K562 (cell line): ENCODE measurements at regions not wholly inside any gene's neighbourhood (a gene's known extent, or its start where the extent isn't known, plus 50 kb on each side); places are given as distances from the start of the nearest gene placed in this dataset.

Experiments used
- ATAC-seq: fragments of 200-7000 bp; cut with Tn5 transposase; 3 replicates; pipeline ENCODE4 v1.9.1; 2020; ENCODE audit warnings: moderate library complexity
- BruUV-seq: library from RNA; stranded (reverse); fragments of 400-500 nt; replicated peaks from 2 replicates; lab custom pipeline; 2021; lab: Mats Ljungman, UMichigan
- CTCF ChIA-PET: fragments of 300-600 bp; formaldehyde crosslinking; extraction: SDS; loops from one replicate; lab custom pipeline; 2021; ENCODE audit warnings: low intra/inter-chr PET ratio; lab: Yijun Ruan, JAX
- POLR2A ChIA-PET: fragments of 300-600, 350-650 bp; sonication (Branson Sonifier 250); formaldehyde crosslinking; extraction: SDS; loops from one replicate; lab custom pipeline; 2021; ENCODE audit warnings: antibody characterized with exemption, inconsistent platforms; lab: Yijun Ruan, JAX
- DNase-seq, 4 experiments: peaks; one replicate each; pipeline versions ENCODE4 v3.0.0 to v3.0.0-alpha.2; 2011 to 2018; ENCODE audit warnings: low spot score in 3 of 4, mixed read lengths in 3 of 4; ENCODE audit errors: extremely low read depth in 1 of 4
- FAIRE-seq: peaks from 2 replicates; lab custom pipeline; 2011; peaks lifted over from hg19 to GRCh38; lab: Jason Lieb, UNC
- H2AFZ ChIP-seq: 2 replicates; pipeline ENCODE4 v1.6.0; 2011; ENCODE audit warnings: low read depth, low read length, control low read depth, inconsistent platforms
- H3K27ac ChIP-seq: fragments of 200-600 bp; 3 replicates; pipeline ENCODE4 v1.8.0; 2011; ENCODE audit warnings: low read depth, mild to moderate bottlenecking, control low read depth, inconsistent platforms, low read length, moderate library complexity, mixed read lengths; ENCODE audit errors: extremely low read depth
- H3K27me3 ChIP-seq, 2 experiments: fragments of 300-600 bp in 1 of 2; 2 replicates in 1 of 2; 3 replicates in 1 of 2; pipeline versions ENCODE4 v1.6.0 to v1.8.0; 2011; ENCODE audit warnings: inconsistent platforms in 2 of 2, low read length in 2 of 2, mild to moderate bottlenecking in 1 of 2, mixed read lengths in 1 of 2, moderate library complexity in 1 of 2; ENCODE audit not compliant: control insufficient read depth in 2 of 2, insufficient read depth in 2 of 2
- H3K36me3 ChIP-seq: fragments of 300-600 bp; 3 replicates; pipeline ENCODE4 v1.8.0; 2011; ENCODE audit warnings: mild to moderate bottlenecking, low read length, inconsistent platforms; ENCODE audit not compliant: control insufficient read depth, insufficient read depth
- H3K4me1 ChIP-seq, 2 experiments: fragments of 200-600 bp in 1 of 2; replicated peaks in 1 of 2; 2 replicates in 1 of 2; 3 replicates in 1 of 2; pipeline versions ENCODE4 v1.5.1 to v1.8.0; 2011; ENCODE audit warnings: inconsistent platforms in 2 of 2, low read length in 2 of 2, mild to moderate bottlenecking in 1 of 2, mixed read lengths in 1 of 2, moderate library complexity in 1 of 2; ENCODE audit not compliant: control insufficient read depth in 2 of 2, insufficient read depth in 2 of 2
- H3K4me2 ChIP-seq: 2 replicates; pipeline ENCODE4 v1.6.1; 2011; ENCODE audit warnings: low read length, control low read depth, inconsistent platforms, mixed read lengths; ENCODE audit not compliant: insufficient read depth
- H3K4me3 ChIP-seq: fragments of 200-600 bp; sonication (generic), shearing (Covaris generic); 2 replicates; pipeline ENCODE4 v1.5.1; 2016; ENCODE audit warnings: control low read depth, inconsistent platforms
- H3K79me2 ChIP-seq: fragments of 200-600 bp; 3 replicates; pipeline ENCODE4 v1.8.0; 2011; ENCODE audit warnings: low read length, inconsistent platforms; ENCODE audit not compliant: control insufficient read depth, insufficient read depth
- H3K9ac ChIP-seq, 2 experiments: 2 replicates each; pipeline versions ENCODE4 v1.6.0 to v1.6.1; 2011; ENCODE audit warnings: low read depth in 2 of 2, low read length in 2 of 2, control low read depth in 1 of 2, inconsistent platforms in 1 of 2, mild to moderate bottlenecking in 1 of 2, mixed read lengths in 1 of 2; ENCODE audit not compliant: insufficient read depth in 1 of 2
- H3K9me1 ChIP-seq: one replicate; pipeline ENCODE4 v1.6.0; 2011; ENCODE audit warnings: inconsistent platforms, mild to moderate bottlenecking, low read length, moderate library complexity; ENCODE audit not compliant: control insufficient read depth, insufficient read depth
- H3K9me3 ChIP-seq: replicated peaks from 2 replicates; pipeline ENCODE4 v1.5.1; 2011; ENCODE audit warnings: low read depth, low read length, inconsistent platforms; ENCODE audit not compliant: control insufficient read depth, insufficient read depth
- H4K20me1 ChIP-seq: replicated peaks from 2 replicates; pipeline ENCODE4 v1.6.1; 2011; ENCODE audit warnings: low read length, inconsistent platforms, mixed read lengths; ENCODE audit not compliant: control insufficient read depth, insufficient read depth
- CBFA2T2 ChIP-seq: fragments of 450-650 bp; conservative IDR thresholded peaks from 2 replicates; pipeline ENCODE4 v1.6.1; 2017; ENCODE audit warnings: mild to moderate bottlenecking
- FOXO4 ChIP-seq: fragments of 450-650 bp; formaldehyde crosslinking; IDR thresholded peaks from 2 replicates; pipeline ENCODE4 v1.4.0; 2020; ENCODE audit warnings: mild to moderate bottlenecking, moderate library complexity
- KLF10 ChIP-seq: fragments of 250-450 bp; sonication (Bioruptor Pico); IDR thresholded peaks from 2 replicates; pipeline ENCODE4 v1.6.1; 2021; ENCODE audit warnings: matching md5 sums
- MBD2 ChIP-seq: sonication (generic); IDR thresholded peaks from 2 replicates; pipeline ENCODE4 v1.6.1; 2016; ENCODE audit warnings: low read depth, borderline replicate concordance
- MXD1 ChIP-seq: fragments of 250-450 bp; sonication (Bioruptor Pico); IDR thresholded peaks from 2 replicates; pipeline ENCODE4 v1.8.0; 2021; ENCODE audit warnings: borderline replicate concordance, mild to moderate bottlenecking, moderate library complexity; ENCODE audit not compliant: poor library complexity, severe bottlenecking
- NCOA4 ChIP-seq: fragments of 450-650 bp; IDR thresholded peaks from 2 replicates; pipeline ENCODE4 v1.6.1; 2018; ENCODE audit warnings: mild to moderate bottlenecking; ENCODE audit not compliant: partially characterized antibody
- REST ChIP-seq, 2 experiments: fragments of 450-650 bp; formaldehyde crosslinking in 1 of 2; IDR thresholded peaks; 2 replicates each; pipeline versions ENCODE4 v1.4.0 to v1.6.1; 2014 to 2020; ENCODE audit warnings: mild to moderate bottlenecking in 2 of 2, borderline replicate concordance in 1 of 2, low read depth in 1 of 2
- SFPQ ChIP-seq: fragments of 200-400 bp; formaldehyde crosslinking; IDR thresholded peaks from 2 replicates; pipeline ENCODE4 v1.6.1; 2017; ENCODE audit warnings: mild to moderate bottlenecking, low read depth, low read length, moderate library complexity
- SNRNP70 ChIP-seq: fragments of 200-400 bp; formaldehyde crosslinking; optimal IDR thresholded peaks from 2 replicates; pipeline ENCODE3; 2017; ENCODE audit warnings: low read depth, low read length
- SP1 ChIP-seq: sonication (generic); formaldehyde crosslinking; IDR thresholded peaks from 2 replicates; pipeline ENCODE4 v1.8.1; 2022; ENCODE audit warnings: mild to moderate bottlenecking, missing genetic modification reagents
- TSC22D4 ChIP-seq: fragments of 450-650 bp; IDR thresholded peaks from 2 replicates; pipeline ENCODE4 v1.6.1; 2016; ENCODE audit warnings: missing genetic modification characterization, missing biosample characterization, control low read depth
- WGBS: fragments of 100-300 bp; shearing (Covaris generic); methylation state at CpG from one replicate; pipeline ENCODE4 v1.1.6; 2016; ENCODE audit warnings: low coverage, mixed read lengths; ENCODE audit not compliant: insufficient coverage; ENCODE audit errors: missing lambda C conversion rate; 5-methylcytosine and 5-hydroxymethylcytosine counted together
- in situ Hi-C: fragments of 300-500 bp; cut with MboI; formaldehyde crosslinking; loops from 4 replicates; pipeline ENCODE4 v1.15.0; 2018; ENCODE audit warnings: inconsistent platforms, mixed read lengths
- intact Hi-C: fragments of 100-400 bp; cut with micrococcal nuclease; formaldehyde crosslinking; loops from 2 replicates; pipeline ENCODE4 v1.14.2; 2022

- Histone ChIP-seq H3K27ac (no peak overlapping the region), H2AFZ (no peak overlapping the region), H3K4me3 (no peak overlapping the region), H3K4me2 (no peak overlapping the region), H4K20me1 (no peaks in the 10 kb centered on the region), H3K9me3 (no peaks in the 10 kb centered on the region), H3K9ac (no peak overlapping the region), H3K36me3 (no peaks in the 10 kb centered on the region), H3K4me1 (no peaks in the 10 kb centered on the region), H3K9me1 (no peaks in the 10 kb centered on the region), H3K79me2 (no peaks in the 10 kb centered on the region), H3K27me3 (no peaks in the 10 kb centered on the region)
- ATAC-seq: no peak
- no peak for DNase-seq
- BruUV-seq: no TSS peak
- in situ Hi-C loops (no loop called here), intact Hi-C loops (no loop called here)
- CTCF ChIA-PET: no interaction called here
- FAIRE-seq: no peak
- POLR2A ChIA-PET: interaction anchor here (1.8 kb wide), 1 partner anchor 8 kb away, joined by 4 read pairs; no protein-coding TSS in a partner anchor
- 0% methylated on average over 1 of the region's 1 CpG for WGBS
- no peak for TF ChIP-seq FOXO4 (CRISPR knock-in tag)
- no peak for TF ChIP-seq MBD2
- TF ChIP-seq SP1: no peak
- no peak for TF ChIP-seq KLF10
- TF ChIP-seq REST (IDR thresholded peaks at IDR 0.05; ENCODE audit: borderline replicate concordance): no peak
- no peak for TF ChIP-seq REST (CRISPR knock-in tag; IDR thresholded peaks at IDR 0.05; ENCODE audit: low read depth)
- TF ChIP-seq CBFA2T2: no peak
- no peak for TF ChIP-seq SNRNP70
- TF ChIP-seq SFPQ: no peak
- TF ChIP-seq MXD1: no peak
- no peak for TF ChIP-seq NCOA4
- TF ChIP-seq TSC22D4: no peak
Measured at GRCh38 chr4:102151696-102152095, 193.6 kb downstream of the SLC39A8 start.
